DMS 273 (cell line): ENCODE measurements at regions not wholly inside any gene's neighbourhood (a gene's known extent, or its start where the extent isn't known, plus 50 kb on each side); places are given as distances from the start of the nearest gene placed in this dataset.

Experiments used
- DNase-seq: peaks from one replicate; lab custom pipeline; 2025; ENCODE audit not compliant: unreplicated experiment; lab: John Stamatoyannopoulos, UW

DNA sequence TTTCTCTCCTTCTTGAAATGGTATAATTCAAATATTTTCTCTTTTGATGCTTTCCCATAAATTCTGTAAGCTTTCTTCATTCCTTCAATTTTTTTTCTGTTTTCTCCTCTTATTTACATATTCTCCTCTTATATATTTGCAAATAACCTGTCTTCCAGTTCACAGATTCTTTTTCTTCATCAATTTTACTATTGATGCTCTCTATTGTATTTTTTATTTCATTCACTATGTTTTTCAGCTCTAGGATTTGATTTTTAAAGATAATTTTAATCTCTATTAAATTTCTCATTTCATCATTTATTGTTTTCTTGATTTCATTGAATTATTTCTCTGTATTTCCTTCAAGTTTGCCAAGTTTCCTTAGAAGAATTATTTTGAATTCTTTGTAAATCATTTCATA, 54.0 kb upstream of the PRPS1L1 start:
- DNase-seq, result peak; percentile 14

DNA sequence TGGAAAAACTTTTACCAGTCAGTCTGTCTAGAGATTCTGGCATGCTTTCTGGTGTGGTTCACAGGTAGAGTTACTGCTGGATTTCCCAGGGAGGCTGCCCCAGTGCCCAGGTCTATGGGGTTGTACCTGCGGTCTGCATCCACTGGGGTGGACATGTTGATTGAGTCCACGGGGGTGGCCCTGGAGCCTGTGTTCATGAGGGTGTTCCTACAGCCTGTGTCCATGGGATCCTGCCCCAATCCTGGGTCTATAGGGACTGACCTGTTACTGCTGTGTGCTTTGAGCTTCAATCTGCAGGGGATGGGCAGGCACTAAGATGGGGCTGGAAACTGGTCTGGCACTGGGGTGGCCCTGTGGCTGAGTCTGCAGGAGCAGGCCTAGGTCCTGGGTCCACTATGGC, 54.5 kb upstream of the PRPS1L1 start:
- DNase-seq, result no peak

DNA sequence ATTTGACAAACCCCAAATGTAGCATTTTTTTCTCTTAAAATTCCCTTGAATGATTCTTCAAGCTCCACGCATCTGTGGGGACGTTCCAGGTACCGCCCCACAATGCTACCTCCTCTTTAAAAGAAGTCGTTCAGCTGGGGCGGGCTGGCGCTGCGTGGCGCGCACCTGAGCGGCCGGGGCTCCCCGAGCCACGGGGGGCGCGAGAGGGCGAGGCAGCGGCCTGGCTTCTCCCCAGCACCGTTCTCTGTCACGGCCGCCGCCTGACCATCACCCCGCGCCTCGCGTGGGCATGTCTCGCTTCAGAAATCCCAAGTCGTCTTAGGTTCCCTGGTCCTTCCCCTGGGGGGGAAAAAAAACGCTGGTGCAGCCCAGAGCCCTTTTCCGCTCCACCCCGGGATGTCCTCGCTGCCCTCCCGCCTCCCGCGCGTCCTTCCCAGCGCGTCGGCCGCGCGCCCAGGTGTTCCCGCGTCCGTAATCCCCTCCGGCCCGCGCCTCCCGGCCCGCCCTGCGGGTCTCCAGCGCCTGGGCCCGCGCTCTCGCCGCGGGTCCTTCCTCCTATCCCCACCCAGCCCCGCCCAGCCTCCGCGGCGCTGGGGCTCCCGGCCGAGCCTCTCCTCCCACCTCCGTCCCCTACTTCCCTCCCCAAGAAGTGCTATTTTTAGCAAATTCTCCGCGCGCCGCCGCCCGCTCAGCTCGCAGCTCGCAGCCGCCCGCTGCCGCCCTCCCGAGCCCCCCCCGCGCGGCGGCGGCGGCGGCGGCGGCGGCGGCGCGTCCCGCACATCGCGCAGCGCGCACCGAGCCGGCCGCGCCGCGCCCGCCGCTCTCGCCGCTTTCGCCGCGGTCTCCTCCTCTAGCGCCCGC, 58.7 kb upstream of the PRPS1L1 start:
- DNase-seq, result peak; percentile 85

DNA sequence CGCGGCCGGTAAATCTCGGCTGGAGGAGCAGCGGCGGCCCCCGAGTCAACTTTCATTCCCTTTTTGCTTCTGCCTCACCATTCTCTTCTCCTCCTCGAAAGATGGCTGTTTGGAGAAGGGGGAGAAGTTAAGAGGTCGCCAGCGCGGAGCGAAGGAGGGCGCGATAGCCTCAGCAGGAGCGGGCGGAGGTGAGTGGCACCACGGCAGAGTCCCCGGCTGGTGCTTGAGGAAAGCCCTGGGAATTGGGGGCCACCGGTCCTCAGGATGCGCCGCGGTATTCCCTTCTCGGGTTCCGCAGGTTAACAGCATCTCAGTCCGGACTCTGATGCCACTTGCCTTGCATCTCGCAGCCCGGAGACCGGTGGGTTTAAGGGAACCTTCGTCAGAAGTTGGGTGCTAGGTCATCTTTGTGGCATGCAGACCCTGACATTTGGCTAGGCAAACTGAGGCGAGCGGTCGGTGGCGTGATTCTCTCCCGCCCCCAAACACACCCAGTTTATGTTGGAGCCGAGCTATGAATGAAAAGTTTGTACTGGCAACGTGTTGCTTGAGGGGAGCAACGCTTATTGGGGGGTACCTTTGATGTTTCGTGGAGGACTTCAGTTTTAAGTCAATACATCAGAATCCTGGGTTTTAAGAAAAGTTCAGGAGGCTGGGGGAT, 59.5 kb upstream of the PRPS1L1 start:
- DNase-seq, result no peak

DNA sequence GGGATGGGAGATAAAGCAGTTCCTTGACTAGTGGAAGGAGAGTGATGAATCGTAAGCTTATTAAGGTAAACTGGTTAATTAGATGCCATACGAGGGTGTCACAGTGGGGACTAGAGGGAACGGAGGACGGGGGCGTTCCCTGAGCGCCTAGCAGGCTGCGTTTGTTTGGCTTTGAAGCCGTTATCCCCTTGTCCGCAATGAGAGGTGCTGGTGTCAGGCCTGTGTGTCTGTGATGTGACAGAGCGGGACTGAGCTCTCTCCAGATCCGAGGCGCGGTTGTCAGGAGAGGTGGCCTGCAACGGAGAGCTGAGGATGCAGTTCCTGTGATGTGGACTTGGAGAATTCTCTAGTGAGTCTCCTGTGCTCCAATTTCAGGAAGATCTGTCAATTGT, 60.0 kb upstream of the PRPS1L1 start:
- peak; percentile 27 for DNase-seq

DNA sequence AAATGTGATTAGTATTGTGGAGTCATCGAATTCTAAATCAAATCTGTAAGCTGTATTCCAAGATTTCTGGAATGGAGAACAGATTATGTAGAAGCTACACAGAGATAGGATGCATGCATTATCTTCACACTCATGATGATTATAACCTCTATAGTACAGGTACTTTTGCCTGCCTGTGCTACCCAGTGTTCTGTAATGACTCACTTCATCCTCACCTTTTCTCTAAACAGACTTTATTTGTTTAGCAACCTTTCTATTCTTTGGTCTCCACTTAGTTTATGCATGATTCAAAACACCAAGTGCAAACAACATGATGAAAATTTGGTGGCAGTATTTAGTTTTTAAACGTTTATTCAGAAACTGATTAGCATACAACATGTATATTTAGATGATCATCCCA, 68.4 kb upstream of the PRPS1L1 start:
- DNase-seq, result no peak

DNA sequence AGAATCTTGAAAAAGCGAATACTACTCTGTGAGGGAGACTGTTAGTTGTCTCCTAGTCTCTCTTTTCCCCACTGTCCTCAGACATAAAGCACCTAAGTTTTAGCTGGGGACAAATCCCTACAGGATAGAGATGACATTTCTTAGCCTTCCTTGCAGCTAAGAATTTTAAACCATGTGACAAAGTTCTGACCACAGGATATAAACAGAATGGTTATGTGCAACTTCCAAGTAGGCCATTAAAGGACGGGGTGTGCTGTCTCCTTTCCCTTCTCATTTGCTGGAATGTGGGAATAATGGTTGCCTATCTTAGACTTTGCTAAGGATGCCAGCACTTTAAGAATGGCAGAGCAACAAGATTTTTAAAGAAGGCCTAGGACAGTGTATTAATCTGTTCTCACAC, 74.9 kb upstream of the PRPS1L1 start:
- no peak for DNase-seq

DNA sequence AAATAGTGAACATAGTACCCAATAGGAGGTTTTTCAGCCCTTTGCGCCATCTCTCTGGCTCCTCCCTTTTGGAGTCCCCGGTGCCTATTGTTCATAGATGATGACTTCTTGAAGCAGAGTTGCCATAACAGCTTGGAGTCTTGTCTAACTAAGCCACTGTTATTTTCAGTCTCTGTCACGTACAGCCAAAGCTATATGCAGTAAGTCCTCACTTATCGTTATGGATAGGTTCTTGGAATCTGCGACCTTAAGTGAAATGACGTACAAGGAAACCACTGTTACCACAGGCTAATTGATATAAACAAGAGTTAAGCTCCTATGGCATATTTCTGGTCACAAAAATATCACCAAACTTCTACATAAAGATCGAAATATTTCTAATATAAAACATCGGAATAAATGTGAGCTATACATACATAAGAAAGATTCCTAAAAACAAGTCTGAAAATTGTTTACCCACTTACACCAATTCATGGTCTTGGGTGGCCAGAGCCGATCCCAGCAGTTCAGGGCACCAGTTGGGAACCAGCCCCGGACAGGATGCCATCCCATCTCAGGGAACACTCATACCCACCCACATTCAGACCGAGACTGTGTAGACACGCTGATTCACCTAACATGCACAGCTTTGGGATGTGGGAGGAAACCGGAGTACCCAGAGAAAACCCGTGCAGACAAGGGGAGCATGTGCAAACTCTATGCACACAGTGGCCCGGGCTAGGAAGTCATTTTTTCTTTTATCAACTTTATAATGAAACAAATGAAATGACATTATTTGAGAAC, 76.0 kb upstream of the PRPS1L1 start:
- DNase-seq, result no peak

DNA sequence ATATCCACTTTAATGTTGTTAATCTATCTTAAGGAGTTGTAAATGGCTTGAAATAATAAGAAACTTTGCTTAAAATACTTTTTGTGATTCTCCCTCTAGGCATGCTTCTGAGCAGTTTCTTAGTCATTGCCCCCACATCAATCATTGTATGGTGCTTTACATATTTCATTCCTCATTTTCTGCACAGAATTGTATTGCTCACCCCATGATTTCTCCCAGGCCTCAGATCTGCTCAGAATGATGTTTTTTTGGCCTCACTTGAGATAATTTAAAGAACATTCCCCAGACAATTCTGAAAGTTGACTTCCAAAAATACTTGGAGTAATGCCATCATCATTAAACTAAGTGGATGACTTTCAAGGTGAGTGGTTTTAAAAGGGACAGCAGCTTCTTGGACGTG, 82.1 kb upstream of the PRPS1L1 start:
- no peak for DNase-seq

DNA sequence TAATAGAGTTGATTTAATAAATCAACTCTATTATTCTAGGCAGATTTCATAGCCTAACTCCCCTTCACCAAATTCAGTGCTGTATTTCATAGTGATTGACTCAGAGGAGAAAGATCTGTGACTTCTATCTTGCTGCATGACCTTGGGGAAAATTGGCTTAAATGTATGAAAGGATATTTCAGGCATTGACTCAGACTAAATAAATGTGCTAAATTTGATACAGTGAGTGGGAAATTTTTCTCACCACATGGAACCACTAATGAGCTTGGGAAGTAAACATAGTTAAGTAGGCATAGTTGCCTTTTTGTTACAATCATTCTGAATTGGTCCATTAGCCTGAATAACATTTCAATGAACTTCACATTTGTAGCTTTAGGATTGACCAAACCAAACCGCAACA, 89.0 kb upstream of the PRPS1L1 start:
- DNase-seq, result no peak

DNA sequence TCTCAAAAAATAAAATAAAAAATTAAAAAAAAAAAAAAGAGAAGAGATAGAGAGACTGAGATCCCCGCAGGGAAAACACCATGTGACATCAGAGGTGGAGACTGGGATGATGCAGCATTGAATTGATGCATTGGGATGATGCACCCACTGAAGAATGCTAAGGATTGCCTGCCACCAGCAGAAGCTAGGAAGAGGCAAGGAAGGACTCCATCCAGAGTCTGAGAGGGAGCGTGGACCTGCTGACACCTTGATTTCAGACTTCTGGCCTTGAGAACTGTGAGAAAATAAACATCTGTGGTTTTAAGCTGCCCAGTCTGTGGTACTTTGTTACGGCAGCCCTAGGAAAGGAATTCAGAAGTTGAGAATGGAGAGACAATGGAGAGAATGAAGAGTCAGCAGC, 89.8 kb upstream of the PRPS1L1 start:
- no peak for DNase-seq

DNA sequence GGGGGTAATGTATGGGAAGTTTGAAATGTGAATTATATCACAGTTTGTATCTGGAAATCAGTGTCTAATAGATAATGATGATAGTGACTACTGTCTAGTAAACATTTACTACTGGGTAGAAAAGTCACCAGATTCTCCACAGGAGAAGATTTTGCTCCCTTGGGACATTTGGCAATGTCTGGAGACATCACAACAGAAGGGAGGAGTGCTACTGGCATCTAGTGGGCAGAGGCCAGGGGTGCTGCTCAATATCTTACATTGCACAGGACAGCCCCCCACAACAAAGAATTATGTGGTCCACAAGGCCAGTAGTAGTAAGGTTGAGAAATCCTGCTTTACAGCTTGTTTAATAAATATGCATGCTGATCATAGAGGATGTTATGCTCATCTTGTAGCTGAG, 92.3 kb upstream of the PRPS1L1 start:
- DNase-seq, result peak; percentile 34

DNA sequence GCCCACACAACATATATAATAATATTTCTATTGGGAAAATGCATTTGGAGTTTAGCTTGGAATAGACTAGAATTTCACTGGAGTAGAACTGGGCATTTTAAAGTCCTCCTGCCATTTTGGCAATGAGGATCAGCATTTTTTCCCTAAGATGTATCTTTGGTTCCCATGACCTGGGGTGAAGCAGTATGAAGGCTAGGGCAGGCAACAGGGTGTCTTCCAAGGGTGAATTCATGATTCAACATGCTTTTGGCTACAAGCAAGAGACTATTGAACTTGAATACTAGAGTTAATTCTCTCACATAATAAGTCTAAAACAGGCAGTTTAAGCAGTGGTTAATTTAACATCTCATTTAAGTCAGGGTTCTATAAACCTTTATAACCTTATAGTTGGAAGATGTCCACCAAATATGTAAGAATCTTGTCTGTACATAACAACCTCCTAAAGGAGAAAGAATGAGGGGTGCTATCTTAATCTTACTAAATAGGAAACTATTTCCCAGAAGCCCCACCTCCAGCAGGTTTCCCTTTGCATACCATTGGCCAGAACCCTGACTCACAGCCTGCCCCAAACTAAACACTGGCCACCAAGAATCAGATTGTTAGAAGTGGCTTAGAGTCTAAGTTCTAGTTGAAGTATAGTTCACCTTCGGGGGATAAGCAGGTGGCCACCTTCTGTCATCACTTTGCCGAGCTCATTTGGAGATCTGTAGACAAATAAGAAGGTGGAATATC, 96.0 kb upstream of the PRPS1L1 start:
- DNase-seq, result no peak

DNA sequence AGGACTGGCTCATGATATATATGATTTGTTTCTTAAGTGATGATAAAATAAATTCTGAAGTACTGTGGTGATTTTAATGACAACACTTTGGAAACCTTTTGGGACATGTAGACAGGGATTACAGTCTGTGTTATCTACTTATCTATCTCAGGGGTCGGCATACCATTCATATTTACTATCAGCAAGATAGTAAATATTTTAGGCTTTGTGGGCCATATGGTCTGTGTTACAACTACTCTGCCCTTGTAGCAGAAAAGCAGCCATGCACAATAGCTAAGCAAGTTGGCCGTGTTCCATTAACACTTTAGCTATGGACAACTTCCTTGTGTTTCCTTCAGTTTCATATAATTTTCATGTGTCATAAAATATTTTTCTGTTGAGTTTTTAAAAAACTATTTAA, 97.8 kb upstream of the PRPS1L1 start:
- DNase-seq, result peak; percentile 29

DNA sequence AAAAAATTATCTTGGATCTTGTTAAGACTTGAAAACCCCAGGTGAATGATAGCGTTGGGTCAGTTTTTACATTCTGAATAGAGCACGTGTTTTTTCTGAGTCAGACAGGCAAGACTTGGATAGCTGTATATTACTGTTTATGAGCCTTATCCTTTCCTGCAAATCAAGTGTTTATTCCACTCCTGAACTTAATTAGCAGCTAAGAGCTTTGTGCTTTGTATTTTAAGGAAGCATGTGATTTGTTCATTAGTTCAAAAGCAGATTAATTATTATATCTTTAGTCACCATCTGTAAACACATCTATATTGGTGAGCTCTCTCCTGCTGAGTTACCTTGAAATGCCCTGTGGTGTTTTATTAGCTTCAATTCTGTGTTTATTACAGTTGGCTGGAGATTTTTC, 98.6 kb upstream of the PRPS1L1 start:
- no peak for DNase-seq

DNA sequence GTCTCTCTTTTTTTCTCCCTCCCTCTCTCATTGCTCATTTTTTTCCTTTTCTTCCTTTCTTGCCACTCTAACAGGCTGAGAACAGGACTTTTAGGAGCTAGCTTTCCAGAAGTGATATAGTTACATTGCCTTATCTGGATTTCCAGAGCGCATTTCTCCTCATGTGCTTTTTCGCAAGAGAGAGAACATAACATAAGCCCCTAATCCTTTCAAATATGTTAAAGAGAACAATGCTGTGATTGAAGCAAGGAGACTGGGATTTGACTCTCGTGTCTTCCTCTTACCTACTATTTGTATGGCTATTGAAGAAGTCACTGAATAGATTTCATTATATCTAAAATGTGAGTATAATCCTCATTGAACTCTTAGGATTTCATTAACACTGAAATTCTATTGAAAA, 101.2 kb upstream of the PRPS1L1 start:
- DNase-seq, result no peak

DNA sequence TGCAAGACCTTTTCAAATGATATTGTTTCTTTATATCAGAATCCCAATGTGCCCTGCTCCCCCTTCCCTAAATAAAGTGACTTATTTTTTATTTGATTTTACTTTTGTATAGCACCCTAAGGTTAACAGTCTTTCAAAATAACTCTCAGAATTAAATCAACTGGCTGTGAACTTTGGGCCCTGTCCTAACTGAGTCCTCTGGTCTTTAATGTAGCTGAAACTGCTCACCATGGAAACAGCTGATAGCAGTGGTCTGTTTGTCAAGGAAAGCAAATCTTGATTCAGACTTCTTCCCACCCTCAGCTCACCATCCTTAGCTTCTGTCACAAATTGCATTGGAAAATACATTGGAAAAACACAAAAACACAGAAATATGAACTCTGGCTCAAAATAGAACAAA, 105.2 kb upstream of the PRPS1L1 start:
- DNase-seq, result no peak

DNA sequence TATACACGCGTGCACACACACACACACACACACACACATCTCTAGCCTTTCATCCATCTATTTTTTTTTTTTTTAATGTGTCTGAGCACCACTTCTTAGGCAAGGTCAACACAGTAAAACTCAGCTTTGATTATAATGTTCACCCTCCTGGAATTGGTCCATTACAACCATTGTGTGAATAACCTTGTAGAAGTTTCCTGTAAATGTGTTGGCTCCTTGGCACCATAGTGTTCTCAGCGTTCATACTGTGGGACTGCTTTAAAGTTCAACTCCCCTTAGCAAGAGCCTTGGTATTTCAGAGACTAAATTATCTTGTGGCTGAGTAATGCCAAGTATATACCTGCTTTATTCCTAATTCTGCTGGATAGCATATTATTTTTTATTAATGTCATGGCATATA, 106.3 kb upstream of the PRPS1L1 start:
- DNase-seq, result no peak

DNA sequence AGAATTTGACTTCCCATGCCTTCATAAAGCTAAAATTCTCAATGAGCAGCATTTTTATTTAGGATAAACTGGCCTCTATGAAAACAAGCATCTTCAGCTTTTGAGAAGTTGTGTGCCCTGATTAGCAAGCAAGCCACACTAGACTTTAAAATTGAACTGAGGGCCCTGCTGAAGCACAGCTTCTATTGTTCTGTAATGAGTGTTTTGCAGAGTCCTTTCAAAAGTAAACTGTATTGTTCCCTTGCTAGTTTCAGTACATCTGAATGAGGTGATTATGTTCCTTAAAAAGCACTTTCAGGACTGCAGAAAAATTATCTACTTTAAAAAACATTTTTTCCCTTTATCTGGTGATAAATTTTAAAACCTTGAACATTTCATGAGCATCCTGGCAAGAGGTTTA, 113.3 kb upstream of the PRPS1L1 start:
- DNase-seq, result no peak

DNA sequence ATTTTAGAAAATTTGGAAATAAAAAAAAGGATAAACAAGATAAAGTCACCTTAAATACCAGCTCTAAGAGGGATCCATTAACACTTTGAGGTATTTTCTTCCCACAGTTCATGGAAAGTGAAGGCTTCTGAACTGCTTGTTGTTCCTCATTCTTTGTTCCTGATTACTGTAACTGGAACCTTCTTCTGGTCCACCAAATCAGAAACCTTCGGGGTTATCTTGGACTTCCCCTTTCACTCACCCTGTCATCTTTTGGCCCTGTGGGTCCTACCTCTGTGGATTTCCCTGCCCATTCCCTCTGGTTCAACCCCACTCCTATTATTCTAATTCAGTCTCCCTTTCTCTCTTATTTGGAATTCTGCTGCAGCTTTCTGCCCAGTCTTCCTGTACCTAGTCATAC, 116.5 kb upstream of the PRPS1L1 start:
- no peak for DNase-seq

DNA sequence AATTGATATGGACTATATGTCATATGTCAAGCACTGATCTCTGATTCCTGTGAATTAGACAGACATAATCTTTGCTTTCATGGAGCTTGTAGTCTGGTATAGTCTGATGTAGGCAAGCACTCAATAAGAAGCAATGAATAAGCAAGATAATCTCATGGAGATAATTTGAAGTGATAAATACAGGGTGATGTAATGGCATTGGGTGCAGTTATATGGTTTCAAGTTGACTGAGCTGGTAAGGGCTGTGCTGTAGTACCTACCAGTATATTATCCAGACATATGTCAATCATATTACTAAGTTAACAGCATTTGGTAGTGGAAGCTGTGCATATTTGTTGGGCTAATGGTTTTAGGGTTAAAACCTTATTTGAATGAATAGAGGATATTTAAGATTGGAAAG, 117.5 kb upstream of the PRPS1L1 start:
- no peak for DNase-seq
